IPS-NIHi11 (cell line): ENCODE measurements at regions not wholly inside any gene's neighbourhood (a gene's known extent, or its start where the extent isn't known, plus 50 kb on each side); places are given as distances from the start of the nearest gene placed in this dataset.
"Not testable (repeated sequence)": the region's sequence is repeated elsewhere in the genome, so short reads cannot be mapped to it uniquely, and the experiment has no call there.

Experiments used
- DNase-seq: peaks from one replicate; pipeline ENCODE4 v3.0.0; 2012; ENCODE audit warnings: mixed read lengths, low spot score

DNA sequence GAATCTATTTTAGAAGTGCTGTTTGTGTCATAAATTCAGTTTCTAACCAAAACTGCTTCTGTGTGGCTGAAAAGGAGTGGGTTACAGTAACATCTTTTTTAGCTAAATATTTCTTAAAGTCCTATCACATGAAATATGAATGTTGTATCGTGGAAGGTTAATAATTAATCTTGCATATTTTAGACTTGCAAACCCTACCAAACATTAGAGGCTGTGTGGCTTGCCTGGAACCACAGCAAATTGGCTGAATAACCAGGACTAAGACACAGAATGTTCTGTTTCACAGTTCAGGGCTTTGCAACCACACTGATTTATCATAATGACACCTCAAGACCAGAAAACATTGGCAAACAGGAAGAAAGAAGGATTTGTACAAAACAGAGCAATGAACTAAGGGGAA is 208.9 kb upstream of the CNTNAP5 start:
- DNase-seq, result no peak

DNA sequence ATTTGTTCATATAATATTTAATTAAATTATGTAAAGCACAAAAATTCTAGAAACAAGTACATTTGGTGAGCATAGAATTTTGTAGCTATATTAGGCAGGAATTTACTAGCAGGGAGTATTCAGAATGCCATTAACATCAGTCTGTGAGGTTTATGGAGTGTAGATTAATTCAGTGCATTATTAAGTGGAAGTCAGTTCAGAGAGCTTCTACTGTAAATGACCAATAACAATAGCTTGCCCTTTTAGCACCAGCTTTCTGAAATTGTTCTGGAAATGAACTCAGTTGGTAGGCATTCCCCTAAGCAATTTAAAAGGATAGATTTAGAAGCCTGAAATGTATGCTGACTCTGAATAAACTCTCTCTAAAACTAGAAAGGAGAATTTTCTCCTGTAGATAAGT is 208.2 kb upstream of the CNTNAP5 start:
- DNase-seq, result no peak

DNA sequence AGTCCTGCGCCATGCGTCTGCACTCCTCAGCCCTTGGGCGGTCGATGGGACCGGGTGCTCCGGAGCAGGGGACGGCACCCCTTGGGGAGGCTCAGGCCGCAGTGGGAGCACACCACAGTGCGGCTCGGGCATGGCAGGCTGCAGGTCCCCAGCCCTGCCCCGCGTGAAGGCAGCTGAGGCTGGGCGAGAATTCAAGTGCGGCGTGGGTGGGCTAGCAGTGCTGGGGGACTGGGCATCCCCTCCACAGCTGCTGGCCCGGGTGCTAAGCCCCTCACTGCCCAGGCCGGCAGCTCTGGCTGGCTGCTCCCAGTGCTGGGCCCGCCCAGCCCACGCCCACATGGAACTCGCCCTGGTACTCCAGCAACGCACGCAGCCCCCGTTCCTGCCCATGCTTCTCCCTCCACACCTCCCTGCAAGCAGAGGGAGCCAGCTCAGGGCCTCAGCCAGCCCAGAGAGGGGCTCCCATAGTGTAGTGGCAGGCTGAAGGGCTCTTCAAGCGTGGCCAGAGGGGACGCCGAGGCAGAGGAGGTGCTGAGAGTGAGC is 198.3 kb upstream of the CNTNAP5 start:
- DNase-seq, result no peak

GRCh38 chr2:123839326-123839725 is 185.8 kb upstream of the CNTNAP5 start:
- DNase-seq, result no peak

GRCh38 chr2:123840016-123840415 is 185.1 kb upstream of the CNTNAP5 start:
- no peak for DNase-seq

DNA sequence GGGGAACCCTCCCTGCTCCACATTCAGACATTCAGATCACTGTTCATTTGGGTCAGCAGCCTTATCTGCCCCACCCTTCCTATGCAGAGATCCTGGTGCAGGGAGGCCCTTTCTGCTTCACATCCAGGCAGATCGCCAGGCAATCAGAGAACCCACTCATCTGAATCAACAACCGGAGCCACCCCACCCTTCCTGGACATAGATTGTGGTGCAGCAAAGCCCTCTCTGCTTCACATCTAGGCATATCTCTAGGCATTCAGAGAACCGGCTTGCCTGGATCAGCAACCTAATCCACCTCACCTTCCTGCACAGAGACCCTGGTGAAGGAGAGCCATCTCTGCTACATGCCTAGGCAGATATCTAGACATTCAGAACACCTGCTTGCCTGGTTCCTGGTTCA is 184.5 kb upstream of the CNTNAP5 start:
- no peak for DNase-seq

DNA sequence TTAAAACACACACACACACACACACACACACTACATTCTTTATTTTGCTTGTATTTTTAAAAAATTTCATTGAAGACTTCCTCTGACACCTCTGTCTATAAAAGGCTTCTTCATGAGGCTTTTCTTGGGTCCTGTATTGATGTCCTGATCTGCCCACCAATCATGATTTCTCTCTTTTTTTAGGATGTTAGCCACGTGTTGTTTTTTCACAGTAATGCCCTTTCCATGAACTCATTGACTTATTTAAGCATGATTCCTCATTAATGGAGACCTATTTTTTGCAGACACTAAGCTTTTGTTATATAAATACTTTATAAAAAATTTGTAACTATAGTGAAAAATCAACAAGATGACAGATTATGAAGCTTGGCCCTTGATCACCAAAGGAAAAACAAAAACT is 173.8 kb upstream of the CNTNAP5 start:
- no peak for DNase-seq

DNA sequence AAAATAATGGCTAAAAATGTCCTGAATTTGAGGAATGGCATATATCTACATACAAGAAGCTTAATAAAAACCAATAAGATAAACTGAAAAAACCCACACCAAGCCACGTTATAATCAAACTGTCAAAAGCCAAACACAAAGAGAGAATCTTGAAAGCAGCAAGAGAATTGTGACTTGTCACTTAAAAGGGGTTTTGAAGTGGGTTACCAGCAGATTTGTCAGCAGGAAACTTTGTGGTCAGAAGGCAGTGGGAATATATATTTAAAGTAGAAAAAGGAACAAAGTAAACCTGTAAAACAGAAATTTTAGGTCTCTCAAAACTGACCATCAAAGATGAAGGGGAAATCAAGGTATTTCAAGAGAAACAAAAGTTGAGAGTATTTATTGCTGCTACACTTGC is 171.9 kb upstream of the CNTNAP5 start:
- no peak for DNase-seq

GRCh38 chr2:123859031-123859430 is 166.1 kb upstream of the CNTNAP5 start:
- DNase-seq, result not testable (repeated sequence)

- no peak for DNase-seq
These were observed 160.7 kb upstream of the CNTNAP5 start for GRCh38 chr2:123864416-123864815.

- no peak for DNase-seq
These were observed 154.7 kb upstream of the CNTNAP5 start for GRCh38 chr2:123870206-123870880.

GRCh38 chr2:123870881-123871276 is 154.2 kb upstream of the CNTNAP5 start:
- DNase-seq, result no peak

DNA sequence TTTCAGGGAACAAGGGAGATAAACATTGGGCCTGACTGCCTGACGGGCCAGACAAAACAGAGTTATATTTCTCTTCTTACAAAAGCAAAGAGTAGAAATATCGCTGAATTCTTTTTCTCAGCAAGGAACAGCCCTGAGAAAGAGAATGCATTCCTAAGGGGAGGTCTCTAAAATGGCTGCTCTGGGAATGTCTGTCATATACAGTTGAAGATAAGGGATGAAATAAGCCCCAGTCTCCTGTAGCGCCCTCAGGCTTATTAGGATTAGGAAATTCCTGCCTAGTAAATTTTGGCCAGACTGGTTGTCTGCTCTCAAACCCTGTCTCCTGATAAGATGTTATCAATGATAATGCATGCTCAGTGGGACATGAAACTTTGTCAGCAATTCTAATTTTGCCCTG is 134.9 kb upstream of the CNTNAP5 start:
- no peak for DNase-seq

GRCh38 chr2:123894167-123894566 is 130.9 kb upstream of the CNTNAP5 start:
- no peak for DNase-seq

DNA sequence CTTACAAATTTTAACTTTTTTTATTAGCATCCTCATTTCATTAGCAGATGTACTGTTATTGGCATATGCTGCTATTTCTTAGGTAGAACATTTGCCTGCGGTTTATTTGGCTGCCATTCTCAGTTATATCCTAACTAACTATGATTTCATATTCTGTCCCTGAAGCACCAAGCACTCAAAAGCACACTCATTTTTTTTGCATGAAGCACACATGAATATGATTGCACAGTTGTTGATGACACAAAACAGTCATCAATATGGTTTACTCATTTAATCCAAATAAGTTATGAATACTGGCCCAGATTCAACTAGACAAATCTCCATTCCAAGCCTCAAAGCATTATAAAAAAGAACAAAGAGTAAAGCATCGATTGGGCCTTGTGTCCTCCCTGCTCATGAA is 129.4 kb upstream of the CNTNAP5 start:
- DNase-seq, result no peak

GRCh38 chr2:123901256-123901655 is 123.8 kb upstream of the CNTNAP5 start:
- DNase-seq, result no peak

DNA sequence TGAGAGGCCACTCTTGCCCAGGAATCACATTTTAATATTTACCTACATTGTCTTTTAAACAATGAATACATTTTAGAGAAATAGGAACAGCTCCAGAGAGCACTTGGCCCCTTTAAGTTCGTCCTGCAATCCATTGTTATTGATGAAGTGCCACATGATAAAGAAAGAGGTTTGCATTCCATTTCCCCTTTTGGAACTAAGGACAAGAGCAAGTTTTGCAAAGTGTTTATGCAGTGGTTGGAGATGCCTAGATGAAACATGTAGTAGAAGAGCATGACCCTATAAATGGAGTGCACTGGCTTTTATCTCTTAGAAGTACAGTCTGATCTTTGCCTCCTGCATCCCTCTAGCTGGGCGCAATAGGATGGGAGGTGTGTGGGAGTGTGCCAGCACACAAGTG is 118.7 kb upstream of the CNTNAP5 start:
- DNase-seq, result no peak

- DNase-seq, result no peak
These were observed 116.6 kb upstream of the CNTNAP5 start for GRCh38 chr2:123908522-123908921.

- DNase-seq, result no peak
These were observed 112.9 kb upstream of the CNTNAP5 start for GRCh38 chr2:123912171-123912570.

DNA sequence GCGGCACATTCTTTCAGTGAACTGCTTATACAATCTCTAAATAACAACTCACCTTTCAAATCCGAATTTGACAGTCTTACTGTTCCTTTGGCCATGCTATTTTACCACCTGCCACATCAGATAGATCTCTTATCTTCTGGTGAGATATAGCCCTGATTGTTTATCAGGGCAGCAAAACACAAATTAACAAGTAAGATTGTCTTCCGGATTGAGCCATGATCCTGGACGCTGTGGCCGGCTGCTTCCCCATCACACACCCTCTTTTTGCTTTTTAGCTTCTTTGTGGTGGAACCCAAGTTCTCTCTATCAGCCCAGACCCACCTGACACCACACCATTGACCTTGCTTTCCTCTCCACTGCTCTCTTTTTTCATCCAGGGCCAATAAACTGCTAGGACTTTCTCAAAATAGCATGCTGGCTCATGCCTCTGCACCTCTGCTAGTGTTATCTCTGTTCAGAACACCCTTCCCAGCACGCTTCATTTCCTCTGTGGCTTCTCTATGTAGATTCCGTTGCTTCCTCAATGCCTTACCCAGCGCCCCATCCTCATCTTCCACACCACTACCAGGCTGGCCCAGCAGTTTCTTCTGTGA is 111.8 kb upstream of the CNTNAP5 start:
- no peak for DNase-seq

DNA sequence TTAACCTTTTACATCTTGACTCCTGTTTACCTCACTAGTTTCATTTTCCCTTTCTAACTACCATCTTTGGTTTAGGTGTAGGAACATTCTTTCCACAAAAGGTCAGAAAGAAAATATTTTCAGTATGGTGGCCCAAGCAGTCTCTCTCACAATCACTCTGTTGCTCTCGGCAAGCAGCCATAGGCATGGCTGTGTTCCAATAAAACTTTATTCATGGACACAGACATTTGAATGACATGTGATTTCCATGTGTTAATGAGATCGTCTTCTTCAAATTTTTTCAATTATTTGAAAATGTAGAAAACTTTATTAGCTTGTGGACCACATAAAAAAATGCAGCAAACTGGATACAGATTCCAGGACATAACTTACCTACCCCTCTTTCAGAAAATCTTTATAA is 109.7 kb upstream of the CNTNAP5 start:
- no peak for DNase-seq

DNA sequence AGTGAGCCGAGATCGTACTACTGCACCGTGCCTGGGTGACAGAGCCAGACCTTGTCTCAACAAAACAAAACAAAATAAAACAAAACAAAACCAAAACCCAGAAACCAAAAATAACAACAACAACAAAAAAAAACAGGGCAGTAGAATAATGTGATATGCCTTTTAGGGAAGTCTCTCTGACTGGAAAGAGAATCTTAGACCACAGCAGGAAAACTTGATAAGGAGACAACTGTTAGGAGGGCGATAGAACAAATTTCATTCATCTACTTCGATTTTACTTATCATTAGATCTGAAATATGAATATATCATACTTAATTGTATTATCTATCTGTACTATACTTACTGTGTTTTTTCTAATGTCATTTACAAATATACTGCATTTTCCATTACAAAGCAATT is 109.0 kb upstream of the CNTNAP5 start:
- DNase-seq, result no peak

DNA sequence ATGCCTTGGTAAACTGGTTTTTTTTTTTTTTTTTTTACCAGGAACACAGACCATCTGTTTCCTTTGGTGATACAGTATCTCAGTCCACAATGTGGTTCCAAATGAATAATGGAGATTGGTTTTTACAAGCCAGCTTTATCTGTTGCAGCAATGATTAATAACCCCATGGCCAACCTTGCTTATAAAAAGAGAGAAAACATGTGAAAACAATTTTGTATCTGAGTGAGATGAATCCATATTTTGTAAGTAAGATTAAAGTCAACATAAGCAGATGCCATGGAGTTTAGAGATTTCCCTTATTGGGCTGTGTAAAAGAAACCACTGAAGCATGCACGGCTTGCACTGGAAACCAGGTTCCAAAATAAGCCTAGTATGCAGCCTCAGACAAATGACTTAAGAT is 108.6 kb upstream of the CNTNAP5 start:
- DNase-seq, result no peak

DNA sequence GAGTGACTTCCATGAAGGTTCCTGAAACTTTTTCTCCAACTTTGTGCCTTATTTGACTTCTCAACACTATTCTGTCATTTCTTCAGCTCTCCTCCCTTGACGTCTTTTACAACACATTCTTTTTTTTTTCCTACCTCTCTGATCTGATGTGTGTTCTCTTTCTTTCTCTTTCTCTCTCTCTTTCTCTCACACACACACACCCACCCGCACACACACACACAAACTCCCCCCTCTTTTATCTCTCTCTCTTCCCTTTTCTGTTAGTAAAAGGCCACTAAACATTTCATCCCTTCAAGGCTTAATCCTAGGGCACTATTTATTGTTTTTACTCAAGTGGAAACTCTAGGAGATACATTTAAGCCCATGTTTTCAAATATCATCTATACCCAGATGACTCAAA is 107.8 kb upstream of the CNTNAP5 start:
- DNase-seq, result no peak
